HEK293 (cell line): ENCODE measurements at regions not wholly inside any gene's neighbourhood (a gene's known extent, or its start where the extent isn't known, plus 50 kb on each side); places are given as distances from the start of the nearest gene placed in this dataset.

Source experiments
- CTCF ChIA-PET: fragments of 350-600 bp; formaldehyde crosslinking; extraction: SDS; loops from one replicate; lab custom pipeline; 2021; ENCODE audit warnings: antibody characterized with exemption; lab: Yijun Ruan, JAX
- POLR2A ChIA-PET: fragments of 300-600 bp; formaldehyde crosslinking; extraction: SDS; loops from one replicate; lab custom pipeline; 2020; ENCODE audit warnings: antibody characterized with exemption, inconsistent platforms; lab: Yijun Ruan, JAX
- H3K27ac ChIP-seq: fragments of 200-500 bp; sonication (Bioruptor generic); 2 replicates; pipeline ENCODE4 v1.5.1; 2014; ENCODE audit warnings: low read depth, low read length, control low read depth, inconsistent platforms; ENCODE audit errors: extremely low read depth
- H3K36me3 ChIP-seq, 2 experiments: fragments of 200-500 bp in 1 of 2; sonication (Bioruptor generic) in 1 of 2; 1 replicate in 1 of 2; 2 replicates in 1 of 2; pipeline ENCODE4 v1.5.1; 2014 to 2017; ENCODE audit warnings: inconsistent platforms in 2 of 2, low read length in 2 of 2; ENCODE audit not compliant: control insufficient read depth in 2 of 2, insufficient read depth in 1 of 2
- H3K4me1 ChIP-seq: fragments of 200-500 bp; sonication (Bioruptor generic); 2 replicates; pipeline ENCODE4 v1.5.1; 2014; ENCODE audit warnings: mild to moderate bottlenecking, low read length, inconsistent platforms; ENCODE audit not compliant: control insufficient read depth, insufficient read depth
- H3K4me3 ChIP-seq: 2 replicates; pipeline ENCODE4 v1.5.1; 2011; ENCODE audit warnings: low read depth, mild to moderate bottlenecking, control low read depth, low read length, moderate library complexity
- H3K9me3 ChIP-seq: fragments of 200-500 bp; sonication (Bioruptor generic); 2 replicates; pipeline ENCODE4 v1.5.1; 2014; ENCODE audit warnings: low read depth, low read length, inconsistent platforms; ENCODE audit not compliant: control insufficient read depth, insufficient read depth
- MEIS1 ChIP-seq: sonication (generic); formaldehyde crosslinking; IDR thresholded peaks from 2 replicates; pipeline ENCODE4 v1.8.1; 2022; ENCODE audit warnings: missing genetic modification reagents, mild to moderate bottlenecking, borderline replicate concordance
- PBX3 ChIP-seq: sonication (generic); formaldehyde crosslinking; IDR thresholded peaks from 2 replicates; pipeline ENCODE4 v1.8.1; 2022; ENCODE audit warnings: mild to moderate bottlenecking, moderate library complexity, missing genetic modification reagents
- REST ChIP-seq: fragments of 450-650 bp; formaldehyde crosslinking; IDR thresholded peaks from 2 replicates; pipeline ENCODE4 v1.5.1; 2016; ENCODE audit warnings: missing biosample characterization, missing genetic modification characterization
- SCRT1 ChIP-seq: fragments of 450-650 bp; formaldehyde crosslinking; IDR thresholded peaks from 2 replicates; pipeline ENCODE4 v1.5.1; 2016; ENCODE audit warnings: missing biosample characterization, missing genetic modification characterization, borderline replicate concordance
- TRIM28 ChIP-seq: IDR thresholded peaks from 2 replicates; pipeline ENCODE4 v1.6.1; 2011; ENCODE audit warnings: low read length, control low read depth, borderline replicate concordance
- ZBTB20 ChIP-seq: fragments of 450-650 bp; formaldehyde crosslinking; IDR thresholded peaks from 2 replicates; pipeline ENCODE4 v1.5.1; 2016; ENCODE audit warnings: missing biosample characterization, missing genetic modification characterization
- ZNF112 ChIP-seq: fragments of 450-650 bp; formaldehyde crosslinking; IDR thresholded peaks from 2 replicates; pipeline ENCODE4 v1.5.0; 2017; ENCODE audit warnings: missing biosample characterization, missing genetic modification characterization
- ZNF148 ChIP-seq: fragments of 450-650 bp; formaldehyde crosslinking; IDR thresholded peaks from 2 replicates; pipeline ENCODE4 v1.5.0; 2017; ENCODE audit warnings: missing biosample characterization, missing genetic modification characterization, borderline replicate concordance
- ZNF292 ChIP-seq: fragments of 450-650 bp; formaldehyde crosslinking; IDR thresholded peaks from 2 replicates; pipeline ENCODE4 v1.5.1; 2016; ENCODE audit warnings: low read depth, missing biosample characterization, missing genetic modification characterization, borderline replicate concordance
- ZNF302 ChIP-seq: fragments of 450-650 bp; formaldehyde crosslinking; IDR thresholded peaks from 2 replicates; pipeline ENCODE4 v1.5.1; 2016; ENCODE audit warnings: missing biosample characterization, missing genetic modification characterization, low read depth
- ZNF596 ChIP-seq: fragments of 450-650 bp; IDR thresholded peaks from 2 replicates; pipeline ENCODE4 v1.5.0; 2018; ENCODE audit warnings: missing biosample characterization, mild to moderate bottlenecking, missing genetic modification characterization, moderate library complexity
- ZNF610 ChIP-seq: fragments of 450-650 bp; formaldehyde crosslinking; IDR thresholded peaks from 2 replicates; pipeline ENCODE4 v1.5.1; 2016; ENCODE audit warnings: missing biosample characterization, missing genetic modification characterization, borderline replicate concordance
- ZNF654 ChIP-seq: fragments of 450-650 bp; formaldehyde crosslinking; IDR thresholded peaks from 2 replicates; pipeline ENCODE4 v1.5.1; 2016; ENCODE audit warnings: low read depth, missing biosample characterization, missing genetic modification characterization
- ZNF660 ChIP-seq: fragments of 450-650 bp; IDR thresholded peaks from 2 replicates; pipeline ENCODE4 v1.5.1; 2018; ENCODE audit warnings: missing biosample characterization, mild to moderate bottlenecking, missing genetic modification characterization

DNA sequence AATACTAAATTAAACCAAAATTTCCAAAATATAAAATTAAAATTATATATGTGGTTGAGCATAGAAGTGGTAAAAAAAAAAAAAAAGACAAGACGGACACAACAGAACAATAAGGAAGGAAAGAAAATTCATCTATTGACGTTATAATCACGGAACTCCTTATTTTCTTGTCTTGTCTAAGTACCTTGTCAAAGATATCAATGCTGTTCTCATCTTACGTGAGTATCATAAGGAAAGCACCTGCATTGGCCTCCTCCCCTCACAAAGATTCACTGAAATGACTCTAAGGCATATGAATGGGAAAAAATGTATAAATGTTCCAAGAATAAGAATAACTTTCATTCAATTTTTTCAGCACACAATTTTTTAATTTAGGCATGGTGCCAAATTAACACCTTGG, 135.4 kb downstream of the PPP1R3A start (continued):
- no peak for TF ChIP-seq ZNF596 (tag by site-specific recombination)
- TF ChIP-seq ZBTB20, result no peak
- TF ChIP-seq, all 188 proteins: peak for 0

GRCh38 chr7:113775804-113776203, 143.0 kb downstream of the PPP1R3A start:
- TF ChIP-seq REST (peak; percentile 52; the same call in 1 of the 2 replicates), ZNF660 (tag by site-specific recombination) (no peak), ZNF292 (no peak)
- TF ChIP-seq, all 188 proteins: peak for 1
- no peaks in the 10 kb centered on the region for H3K9me3 ChIP-seq
- ChIA-PET CTCF (no interaction called here), POLR2A (no interaction called here)
- H3K4me1 ChIP-seq, result no peaks in the 10 kb centered on the region
- no peak overlapping the region for H3K27ac ChIP-seq
- no peak overlapping the region for H3K4me3 ChIP-seq
- no peaks in the 10 kb centered on the region for H3K36me3 ChIP-seq

GRCh38 chr7:113775401-113775800, 143.4 kb downstream of the PPP1R3A start:
- no peak overlapping the region for H3K27ac ChIP-seq
- ChIA-PET POLR2A (no interaction called here), CTCF (no interaction called here)
- TF ChIP-seq ZNF610, result no peak
- H3K4me3 ChIP-seq, result no peak overlapping the region
- no peaks in the 10 kb centered on the region for H3K36me3 ChIP-seq
- no peaks in the 10 kb centered on the region for H3K9me3 ChIP-seq
- H3K4me1 ChIP-seq, result no peaks in the 10 kb centered on the region

DNA sequence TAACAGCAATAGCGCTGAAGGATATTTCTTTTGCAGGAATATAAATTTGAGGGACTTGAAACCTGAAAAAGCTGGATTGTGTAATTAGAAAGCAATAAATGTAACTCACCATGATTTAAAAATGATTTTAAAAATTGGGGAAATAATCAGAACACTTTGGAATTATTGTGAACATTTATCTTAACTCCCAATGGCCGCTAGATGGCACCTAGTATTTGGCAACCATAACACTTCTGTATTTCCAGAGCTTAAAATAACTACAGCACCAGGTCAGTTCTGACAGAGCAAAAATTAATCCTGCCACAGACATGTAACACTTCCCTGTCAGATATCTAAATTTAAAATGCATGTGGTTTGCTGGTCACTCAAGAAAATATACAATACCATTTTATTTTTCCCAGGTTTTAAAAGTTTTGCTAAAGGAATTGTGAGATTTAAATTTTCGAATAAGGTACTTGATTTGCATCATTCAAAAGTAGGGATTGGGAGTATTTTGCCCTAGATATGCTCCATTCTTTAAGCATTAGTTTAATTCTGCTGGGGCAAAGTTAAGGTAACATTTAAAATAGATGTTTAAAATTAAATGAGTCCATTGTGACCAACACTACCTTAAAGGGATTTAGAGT, 144.5 kb downstream of the PPP1R3A start:
- CTCF ChIA-PET, result interaction anchor here (0.6 to 1.8 kb wide), 10 partner anchors 8 to 473 kb away, joined by 3 to 10 read pairs (median 3); no protein-coding TSS in a partner anchor
- Histone ChIP-seq H3K4me1 (no peaks in the 10 kb centered on the region), H3K4me3 (no peak overlapping the region), H3K36me3 (no peaks in the 10 kb centered on the region), H3K27ac (no peak overlapping the region), H3K9me3 (no peaks in the 10 kb centered on the region)
- TF ChIP-seq ZNF654 (tag by site-specific recombination) (peak; percentile 81), ZNF660 (tag by site-specific recombination) (peak; percentile 18; the same call in 1 of the 2 replicates), MEIS1 (CRISPR knock-in tag) (no peak)
- POLR2A ChIA-PET, result no interaction called here

DNA sequence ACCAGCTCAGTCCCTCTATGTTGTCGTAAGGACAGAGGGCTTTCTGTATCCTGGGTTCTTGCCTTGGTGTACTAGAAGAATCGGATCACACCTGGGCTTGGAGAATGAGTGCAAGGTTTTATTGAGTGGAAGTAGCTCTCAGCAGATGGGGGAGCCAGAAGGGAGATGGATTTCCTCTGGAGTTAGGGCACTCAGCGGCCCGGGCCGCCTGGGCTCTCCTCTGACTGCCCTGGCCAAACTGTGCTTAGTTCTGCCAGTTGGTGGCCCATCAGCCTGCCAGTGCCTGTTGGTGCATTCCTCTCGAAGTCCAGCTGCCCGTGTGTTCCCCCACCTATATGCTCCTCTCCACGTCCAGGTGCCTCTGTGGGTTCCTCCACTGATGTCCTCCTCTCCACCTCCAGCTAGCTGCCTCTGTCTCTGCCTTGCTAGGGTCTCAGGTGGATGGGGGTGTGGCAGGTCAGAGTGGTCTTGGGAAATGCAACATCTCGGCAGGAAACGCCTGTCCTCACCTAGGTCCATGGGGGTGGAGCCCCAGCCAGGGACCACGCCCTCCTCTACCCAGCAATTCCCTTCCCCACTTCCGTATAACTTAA, 148.6 kb downstream of the PPP1R3A start:
- Histone ChIP-seq H3K4me3 (no peak overlapping the region), H3K27ac (no peak overlapping the region), H3K4me1 (no peaks in the 10 kb centered on the region), H3K9me3 (no peaks in the 10 kb centered on the region), H3K36me3 (no peaks in the 10 kb centered on the region)
- ChIA-PET POLR2A (no interaction called here), CTCF (no interaction called here)
- TF ChIP-seq ZNF148 (tag by site-specific recombination) (no peak), TRIM28 (no peak), ZNF302 (tag by site-specific recombination) (no peak), SCRT1 (tag by site-specific recombination) (no peak), PBX3 (no peak), ZNF112 (no peak)
